ENCODE measurements at regions not wholly inside any gene's neighbourhood (a gene's known extent, or its start where the extent isn't known, plus 50 kb on each side); places are given as distances from the start of the nearest gene placed in this dataset.

DNA sequence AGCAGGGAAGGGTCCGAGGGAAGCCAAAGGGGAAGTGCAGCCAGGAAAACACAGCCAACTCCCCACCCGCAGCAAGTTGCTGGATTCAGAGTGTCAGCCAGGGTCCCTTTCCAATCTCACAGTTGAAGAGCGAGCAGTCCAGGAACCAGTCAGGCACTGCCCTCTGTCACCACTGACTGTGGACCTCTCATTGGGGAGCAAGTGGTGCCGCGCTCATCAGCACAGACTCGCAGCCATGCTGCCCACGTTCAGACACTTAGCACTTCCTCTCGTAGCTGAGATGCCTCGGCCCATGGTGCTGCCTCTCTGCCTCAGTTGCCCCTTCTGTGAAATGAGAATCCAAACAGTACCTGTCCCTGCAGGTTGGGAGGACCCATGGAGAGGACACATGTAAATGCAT, 123.6 kb upstream of the CHST15 start:
- peaks cover 24% of the 10 kb centered on the region for H3K27me3 Mint-ChIP-seq (ENCODE audit: low read depth)

GRCh38 chr10:124214610-124215375, 121.4 kb upstream of the CHST15 start:
- TF ChIP-seq, protein P1, sequence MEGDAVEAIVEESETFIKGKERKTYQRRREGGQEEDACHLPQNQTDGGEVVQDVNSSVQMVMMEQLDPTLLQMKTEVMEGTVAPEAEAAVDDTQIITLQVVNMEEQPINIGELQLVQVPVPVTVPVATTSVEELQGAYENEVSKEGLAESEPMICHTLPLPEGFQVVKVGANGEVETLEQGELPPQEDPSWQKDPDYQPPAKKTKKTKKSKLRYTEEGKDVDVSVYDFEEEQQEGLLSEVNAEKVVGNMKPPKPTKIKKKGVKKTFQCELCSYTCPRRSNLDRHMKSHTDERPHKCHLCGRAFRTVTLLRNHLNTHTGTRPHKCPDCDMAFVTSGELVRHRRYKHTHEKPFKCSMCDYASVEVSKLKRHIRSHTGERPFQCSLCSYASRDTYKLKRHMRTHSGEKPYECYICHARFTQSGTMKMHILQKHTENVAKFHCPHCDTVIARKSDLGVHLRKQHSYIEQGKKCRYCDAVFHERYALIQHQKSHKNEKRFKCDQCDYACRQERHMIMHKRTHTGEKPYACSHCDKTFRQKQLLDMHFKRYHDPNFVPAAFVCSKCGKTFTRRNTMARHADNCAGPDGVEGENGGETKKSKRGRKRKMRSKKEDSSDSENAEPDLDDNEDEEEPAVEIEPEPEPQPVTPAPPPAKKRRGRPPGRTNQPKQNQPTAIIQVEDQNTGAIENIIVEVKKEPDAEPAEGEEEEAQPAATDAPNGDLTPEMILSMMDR (IDR thresholded peaks at IDR 0.05; ENCODE audit: unreplicated experiment): no peak
- H3K4me3 Mint-ChIP-seq: no peak overlapping the region
- H3K27ac Mint-ChIP-seq: peak overlapping the region; percentile 47
- no peaks in the 10 kb centered on the region for H3K36me3 Mint-ChIP-seq
- no peak for DNase-seq (ENCODE audit: low spot score in 2 of 2, unreplicated experiment in 2 of 2)
- H3K27me3 Mint-ChIP-seq (ENCODE audit: low read depth): peaks cover 18% of the 10 kb centered on the region
- H3K9me3 Mint-ChIP-seq: peaks cover 13% of the 10 kb centered on the region
- H3K4me1 Mint-ChIP-seq: peaks cover 19% of the 10 kb centered on the region

More for the DNA sequence above, 123.6 kb upstream of the CHST15 start:
- Mint-ChIP-seq H3K4me1 (peaks cover 40% of the 10 kb centered on the region), H3K4me3 (no peak overlapping the region), H3K36me3 (no peaks in the 10 kb centered on the region), H3K9me3 (no peaks in the 10 kb centered on the region), H3K27ac (no peak overlapping the region)
- no peak for DNase-seq (ENCODE audit: low spot score in 2 of 2, unreplicated experiment in 2 of 2)
- TF ChIP-seq, protein P1 (IDR thresholded peaks at IDR 0.05; ENCODE audit: unreplicated experiment): no peak

GRCh38 chr10:124213899-124214510, 120.6 kb upstream of the CHST15 start:
- TF ChIP-seq, protein P1 (IDR thresholded peaks at IDR 0.05; ENCODE audit: unreplicated experiment): no peak
- peaks cover 15% of the 10 kb centered on the region for H3K27me3 Mint-ChIP-seq (ENCODE audit: low read depth)
- peaks cover 18% of the 10 kb centered on the region for H3K4me1 Mint-ChIP-seq
- peaks cover 17% of the 10 kb centered on the region for H3K9me3 Mint-ChIP-seq
- no peaks in the 10 kb centered on the region for H3K36me3 Mint-ChIP-seq
- no peak overlapping the region for H3K4me3 Mint-ChIP-seq
- H3K27ac Mint-ChIP-seq: peak overlapping the region; percentile 40
- no peak for DNase-seq (ENCODE audit: low spot score in 2 of 2, unreplicated experiment in 2 of 2)

- Mint-ChIP-seq H3K27ac (no peak overlapping the region), H3K4me3 (no peak overlapping the region), H3K9me3 (peaks cover 17% of the 10 kb centered on the region), H3K36me3 (no peaks in the 10 kb centered on the region), H3K27me3 (ENCODE audit: low read depth) (peaks cover 12% of the 10 kb centered on the region), H3K4me1 (peaks cover 18% of the 10 kb centered on the region)
- TF ChIP-seq, protein P1 (IDR thresholded peaks at IDR 0.05; ENCODE audit: unreplicated experiment): no peak
- DNase-seq (ENCODE audit: low spot score in 2 of 2, unreplicated experiment in 2 of 2): no peak
Measured at GRCh38 chr10:124213471-124213870, 120.1 kb upstream of the CHST15 start.

DNA sequence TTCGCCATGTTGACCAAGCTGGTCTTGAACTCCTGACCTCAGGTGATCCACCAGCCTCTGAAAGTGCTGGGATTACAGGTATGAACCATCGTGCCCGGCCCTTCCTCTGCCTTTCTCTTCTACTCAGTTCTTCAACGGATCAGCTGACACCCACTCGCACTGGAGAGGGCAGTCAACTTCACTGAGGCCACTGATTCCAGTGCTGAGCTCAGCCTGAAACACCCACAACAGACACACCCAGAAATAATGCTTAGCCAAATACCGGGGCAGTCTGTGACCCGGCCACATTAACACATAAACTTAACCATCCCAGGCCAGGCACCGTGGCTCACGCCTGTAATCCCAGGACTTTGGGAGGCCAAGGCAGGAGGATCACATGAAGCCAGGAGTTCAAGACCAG, 119.3 kb upstream of the CHST15 start:
- DNase-seq (ENCODE audit: low spot score in 2 of 2, unreplicated experiment in 2 of 2): no peak
- H3K4me1 Mint-ChIP-seq: peaks cover 18% of the 10 kb centered on the region
- TF ChIP-seq, protein P1 (IDR thresholded peaks at IDR 0.05; ENCODE audit: unreplicated experiment): no peak
- peaks cover 17% of the 10 kb centered on the region for H3K9me3 Mint-ChIP-seq
- H3K27me3 Mint-ChIP-seq (ENCODE audit: low read depth): peaks cover 11% of the 10 kb centered on the region
- no peak overlapping the region for H3K27ac Mint-ChIP-seq
- no peak overlapping the region for H3K4me3 Mint-ChIP-seq
- H3K36me3 Mint-ChIP-seq: no peaks in the 10 kb centered on the region

All from mesothelial cell of epicardium (in vitro differentiated cells).